DND-41 (cell line): ENCODE measurements at regions not wholly inside any gene's neighbourhood (a gene's known extent, or its start where the extent isn't known, plus 50 kb on each side); places are given as distances from the start of the nearest gene placed in this dataset.

Source experiments
- ATAC-seq: fragments of 200-7000 bp; cut with Tn5 transposase; 3 replicates; pipeline ENCODE4 v1.9.1; 2021; ENCODE audit warnings: low read depth; ENCODE audit not compliant: insufficient read depth
- DNase-seq: peaks from one replicate; pipeline ENCODE4 v3.0.0-alpha.2; 2020
- H2AFZ ChIP-seq: 2 replicates; pipeline ENCODE4 v1.6.0; 2012; ENCODE audit warnings: low read depth, low read length
- H3K27ac ChIP-seq: 2 replicates; pipeline ENCODE4 v1.5.1; 2012; ENCODE audit warnings: low read length, inconsistent platforms
- H3K27me3 ChIP-seq: fragments of 200-600 bp; sonication (generic); 2 replicates; pipeline ENCODE4 v1.6.0; 2012; ENCODE audit warnings: low read length, mild to moderate bottlenecking, inconsistent platforms; ENCODE audit not compliant: insufficient read depth, poor library complexity
- H3K36me3 ChIP-seq: 2 replicates; pipeline ENCODE4 v1.5.1; 2012; ENCODE audit warnings: low read length, inconsistent platforms; ENCODE audit not compliant: insufficient read depth
- H3K4me1 ChIP-seq: 2 replicates; pipeline ENCODE4 v1.5.1; 2012; ENCODE audit warnings: mild to moderate bottlenecking, low read length; ENCODE audit not compliant: insufficient read depth
- H3K4me2 ChIP-seq: 2 replicates; pipeline ENCODE4 v1.6.0; 2012; ENCODE audit warnings: mild to moderate bottlenecking, moderate library complexity, low read length, inconsistent platforms; ENCODE audit not compliant: insufficient read depth
- H3K4me3 ChIP-seq, 2 experiments: fragments of 200-600 bp in 1 of 2; shearing (Covaris generic) in 1 of 2; 2 replicates each; pipeline ENCODE4 v1.5.1; 2012 to 2016; ENCODE audit warnings: inconsistent platforms in 2 of 2, low read length in 2 of 2, mild to moderate bottlenecking in 2 of 2, low read depth in 1 of 2, moderate library complexity in 1 of 2
- H3K79me2 ChIP-seq: 2 replicates; pipeline ENCODE4 v1.6.0; 2012; ENCODE audit warnings: low read length, inconsistent platforms; ENCODE audit not compliant: insufficient read depth
- H3K9ac ChIP-seq: 2 replicates; pipeline ENCODE4 v1.6.0; 2012; ENCODE audit warnings: low read depth, mild to moderate bottlenecking, inconsistent platforms, low read length, moderate library complexity
- H3K9me3 ChIP-seq: 2 replicates; pipeline ENCODE4 v1.5.1; 2012; ENCODE audit warnings: low read length, moderate library complexity, mild to moderate bottlenecking, inconsistent platforms; ENCODE audit not compliant: insufficient read depth, severe bottlenecking
- H4K20me1 ChIP-seq: 2 replicates; pipeline ENCODE4 v1.6.0; 2012; ENCODE audit warnings: low read length; ENCODE audit not compliant: insufficient read depth
- CTCF ChIP-seq: IDR thresholded peaks from 2 replicates; pipeline ENCODE4 v1.5.1; 2012; ENCODE audit warnings: borderline replicate concordance, low read length, moderate library complexity, mild to moderate bottlenecking; ENCODE audit not compliant: poor library complexity, severe bottlenecking; ENCODE audit errors: extremely low read depth
- EZH2 ChIP-seq: IDR thresholded peaks from 3 replicates; pipeline ENCODE4 v1.6.1; 2012; ENCODE audit warnings: borderline replicate concordance, low read depth, mild to moderate bottlenecking, moderate library complexity, low read length, inconsistent platforms; ENCODE audit not compliant: severe bottlenecking

GRCh38 chr1:11341901-11342552 is 69.0 kb downstream of the UBIAD1 start:
- no peak for TF ChIP-seq EZH2
- TF ChIP-seq CTCF = no peak
- Histone ChIP-seq H3K9ac (no peak overlapping the region), H3K4me2 (no peak overlapping the region), H2AFZ (no peak overlapping the region), H3K27me3 (no peaks in the 10 kb centered on the region), H3K79me2 (no peaks in the 10 kb centered on the region), H3K9me3 (no peaks in the 10 kb centered on the region), H4K20me1 (0 out of 2 replicates have a peak, but pooled peaks cover 3% of the 10 kb centered on the region), H3K36me3 (no peaks in the 10 kb centered on the region), H3K27ac (no peak overlapping the region), H3K4me3 (no peak overlapping the region), H3K4me1 (no peaks in the 10 kb centered on the region)
- DNase-seq = no peak
- ATAC-seq = no peak

DNA sequence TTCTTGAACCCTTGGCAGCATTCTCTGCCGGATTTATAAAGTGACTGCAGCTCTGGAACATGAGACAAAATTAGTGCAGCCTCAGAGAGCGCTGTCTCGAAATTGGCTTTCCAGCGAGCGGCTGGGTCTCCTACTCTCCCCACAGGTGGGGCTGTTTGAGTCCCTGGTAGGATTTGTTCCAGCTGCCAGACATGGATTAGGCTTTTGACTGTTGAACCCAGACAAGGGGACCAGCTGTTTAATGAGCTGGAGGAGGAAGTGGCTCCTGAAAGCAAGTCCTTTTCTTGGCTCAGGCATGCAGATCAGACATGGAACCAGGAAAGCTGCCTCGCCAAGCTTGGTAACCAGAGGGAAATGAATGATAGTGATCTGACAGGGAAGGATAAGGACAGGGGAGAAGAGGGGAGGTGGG is 69.6 kb downstream of the UBIAD1 start:
- H3K9me3 ChIP-seq = no peaks in the 10 kb centered on the region
- DNase-seq (no peak), ATAC-seq (no peak)
- no peak overlapping the region for H3K27ac ChIP-seq
- H3K4me3 ChIP-seq = no peak overlapping the region
- no peaks in the 10 kb centered on the region for H3K79me2 ChIP-seq
- no peak overlapping the region for H3K4me2 ChIP-seq
- 0 out of 2 replicates have a peak, but pooled peaks cover 3% of the 10 kb centered on the region for H4K20me1 ChIP-seq
- H3K4me1 ChIP-seq = no peaks in the 10 kb centered on the region
- no peak overlapping the region for H2AFZ ChIP-seq
- TF ChIP-seq CTCF (no peak), EZH2 (no peak)
- H3K27me3 ChIP-seq = no peaks in the 10 kb centered on the region
- H3K9ac ChIP-seq = no peak overlapping the region
- H3K36me3 ChIP-seq = no peaks in the 10 kb centered on the region

DNA sequence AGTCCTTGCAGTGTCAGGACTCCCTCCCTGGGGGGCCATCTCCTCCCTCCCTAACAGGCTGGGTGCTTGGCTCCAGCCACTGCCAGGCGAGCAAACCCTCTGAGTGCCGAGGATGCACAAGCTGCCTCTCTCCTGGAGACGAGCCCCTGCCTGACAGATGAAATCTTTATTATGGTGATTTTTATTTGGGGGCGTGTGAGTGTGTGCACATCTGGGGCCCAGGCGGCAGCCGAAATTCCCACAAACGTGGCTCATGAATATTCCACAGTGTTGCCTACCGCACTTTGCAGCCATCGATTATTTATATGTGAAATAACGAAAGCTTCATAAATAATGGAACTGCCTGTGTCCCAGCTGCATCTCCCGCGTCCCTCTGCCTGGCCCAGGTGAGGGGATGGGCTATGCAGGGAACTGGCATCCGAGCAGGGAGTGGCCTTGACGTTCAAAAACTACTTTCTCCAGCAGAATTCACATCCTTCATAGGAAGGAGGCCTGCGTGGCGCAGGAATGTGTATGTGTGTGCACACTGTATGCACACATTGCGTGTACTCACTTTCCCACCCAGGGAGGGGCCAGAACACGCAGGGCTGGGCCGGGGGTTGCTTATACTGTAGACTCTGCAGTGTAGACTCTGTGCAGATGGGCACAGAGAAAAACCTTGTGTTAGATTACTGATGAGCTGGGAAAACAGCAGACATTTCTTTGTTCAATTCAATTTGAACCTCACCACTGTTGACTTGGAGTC is 73.1 kb downstream of the UBIAD1 start:
- Histone ChIP-seq H3K79me2 (no peaks in the 10 kb centered on the region), H3K9ac (no peak overlapping the region), H3K27me3 (no peaks in the 10 kb centered on the region), H2AFZ (no peak overlapping the region), H3K4me2 (no peak overlapping the region), H3K4me1 (no peaks in the 10 kb centered on the region), H3K36me3 (no peaks in the 10 kb centered on the region), H4K20me1 (0 out of 2 replicates have a peak, but pooled peaks cover 3% of the 10 kb centered on the region), H3K4me3 (no peak overlapping the region), H3K27ac (no peak overlapping the region), H3K9me3 (no peaks in the 10 kb centered on the region)
- TF ChIP-seq CTCF (no peak), EZH2 (no peak)
- DNase-seq (no peak), ATAC-seq (no peak)
